H1 (cell line): ENCODE measurements at regions not wholly inside any gene's neighbourhood (a gene's known extent, or its start where the extent isn't known, plus 50 kb on each side); places are given as distances from the start of the nearest gene placed in this dataset.

Experiments
- CTCF ChIA-PET: fragments of 300-600 bp; sonication (Branson Sonifier 250); formaldehyde crosslinking; loops from one replicate; lab custom pipeline; 2021; ENCODE audit not compliant: partially characterized antibody; lab: Charles Lee
- POLR2A ChIA-PET: fragments of 300-600 bp; sonication (Branson Sonifier 250); formaldehyde crosslinking; loops from one replicate; lab custom pipeline; 2021; ENCODE audit warnings: inconsistent platforms; ENCODE audit not compliant: partially characterized antibody; lab: Charles Lee
- DNase-seq, 2 experiments: peaks; one replicate each; pipeline versions ENCODE4 v3.0.0 to v3.0.0-alpha.2; 2010 to 2022; ENCODE audit warnings: low spot score in 2 of 2, low read depth in 1 of 2, mixed read lengths in 1 of 2
- FAIRE-seq: peaks from 2 replicates; lab custom pipeline; 2011; peaks lifted over from hg19 to GRCh38; lab: Jason Lieb, UNC
- H2AFZ ChIP-seq: 2 replicates; pipeline ENCODE4 v1.8.1; 2012; ENCODE audit warnings: low read length, inconsistent platforms
- H2AK5ac ChIP-seq: 2 replicates; pipeline ENCODE4 v1.6.1; 2013; ENCODE audit warnings: low read depth, low read length
- H2BK120ac ChIP-seq: replicated peaks from 2 replicates; pipeline ENCODE3; 2013; ENCODE audit warnings: low read depth, low read length, inconsistent platforms
- H2BK12ac ChIP-seq: 2 replicates; pipeline ENCODE4 v1.6.1; 2013; ENCODE audit warnings: low read depth, low read length
- H2BK15ac ChIP-seq: 2 replicates; pipeline ENCODE4 v1.6.1; 2013; ENCODE audit warnings: low read length
- H2BK20ac ChIP-seq: 2 replicates; pipeline ENCODE4 v1.6.1; 2013; ENCODE audit warnings: low read length
- H2BK5ac ChIP-seq: 2 replicates; pipeline ENCODE4 v1.6.1; 2013; ENCODE audit warnings: low read depth, low read length
- H3K14ac ChIP-seq: 2 replicates; pipeline ENCODE4 v1.6.1; 2013; ENCODE audit warnings: inconsistent platforms; ENCODE audit not compliant: insufficient read length
- H3K18ac ChIP-seq: 2 replicates; pipeline ENCODE4 v1.6.1; 2013; ENCODE audit warnings: low read length; ENCODE audit errors: extremely low read depth
- H3K23ac ChIP-seq: 2 replicates; pipeline ENCODE4 v1.6.1; 2013; ENCODE audit warnings: inconsistent platforms; ENCODE audit not compliant: insufficient read length
- H3K23me2 ChIP-seq: 2 replicates; pipeline ENCODE4 v1.6.1; 2013; ENCODE audit warnings: low read depth, low read length
- H3K27ac ChIP-seq: 2 replicates; pipeline ENCODE4 v1.6.1; 2011; ENCODE audit warnings: low read depth, low read length, inconsistent platforms
- H3K27me3 ChIP-seq, 4 experiments: replicated peaks in 1 of 4; 1 replicate in 1 of 4; 2 replicates in 3 of 4; pipeline versions ENCODE4 v1.6.1 to v1.8.1; 2011 to 2013; ENCODE audit warnings: low read length in 3 of 4, mild to moderate bottlenecking in 3 of 4, inconsistent platforms in 2 of 4, mixed read lengths in 2 of 4, moderate library complexity in 1 of 4; ENCODE audit not compliant: control insufficient read depth in 3 of 4, insufficient read depth in 3 of 4; ENCODE audit errors: extremely low read depth in 1 of 4
- H3K36me3 ChIP-seq, 4 experiments: 2 replicates each; pipeline versions ENCODE4 v1.6.1 to v1.8.1; 2011 to 2013; ENCODE audit warnings: mild to moderate bottlenecking in 4 of 4, low read length in 3 of 4, moderate library complexity in 2 of 4, control low read depth in 1 of 4, inconsistent platforms in 1 of 4; ENCODE audit not compliant: insufficient read depth in 4 of 4, control insufficient read depth in 2 of 4
- H3K4ac ChIP-seq: replicated peaks from 2 replicates; pipeline ENCODE3; 2013; ENCODE audit warnings: low read length, low read depth, mixed read lengths, inconsistent platforms; ENCODE audit not compliant: insufficient read length
- H3K4me1 ChIP-seq, 4 experiments: replicated peaks in 1 of 4; 1 replicate in 1 of 4; 2 replicates in 3 of 4; pipeline versions ENCODE4 v1.6.1 to v1.8.1; 2011 to 2013; ENCODE audit warnings: low read length in 3 of 4, inconsistent platforms in 2 of 4, mixed read lengths in 1 of 4; ENCODE audit not compliant: insufficient read depth in 4 of 4, control insufficient read depth in 3 of 4
- H3K4me2 ChIP-seq, 2 experiments: 2 replicates each; pipeline versions ENCODE4 v1.6.1 to v1.8.1; 2011 to 2013; ENCODE audit warnings: low read depth in 2 of 2, low read length in 2 of 2, control low read depth in 1 of 2, inconsistent platforms in 1 of 2, mild to moderate bottlenecking in 1 of 2; ENCODE audit not compliant: insufficient read depth in 1 of 2
- H3K4me3 ChIP-seq, 4 experiments: fragments of 200-600, 300-600 bp in 1 of 4; sonication (generic), shearing (Covaris generic), sonication (Bioruptor Twin) in 1 of 4; 2 replicates each; pipeline versions ENCODE4 v1.5.1 to v1.8.1; 2011 to 2016; ENCODE audit warnings: low read length in 4 of 4, low read depth in 3 of 4, control low read depth in 2 of 4, inconsistent platforms in 2 of 4, mild to moderate bottlenecking in 2 of 4, mixed read lengths in 1 of 4, moderate library complexity in 1 of 4; ENCODE audit not compliant: insufficient read depth in 2 of 4; ENCODE audit errors: extremely low read depth in 1 of 4
- H3K56ac ChIP-seq: replicated peaks from 2 replicates; pipeline ENCODE3; 2013; ENCODE audit warnings: low read depth, mild to moderate bottlenecking, mixed read lengths, low read length, inconsistent platforms; ENCODE audit not compliant: insufficient read length
- H3K79me1 ChIP-seq: 2 replicates; pipeline ENCODE4 v1.6.1; 2013; ENCODE audit warnings: low read depth, low read length, control low read depth
- H3K79me2 ChIP-seq, 2 experiments: 2 replicates each; pipeline versions ENCODE4 v1.6.1 to v1.8.1; 2012 to 2013; ENCODE audit warnings: low read length in 2 of 2, mild to moderate bottlenecking in 2 of 2, inconsistent platforms in 1 of 2; ENCODE audit not compliant: insufficient read depth in 2 of 2, control insufficient read depth in 1 of 2
- H3K9ac ChIP-seq, 4 experiments: replicated peaks in 1 of 4; 1 replicate in 1 of 4; 2 replicates in 3 of 4; pipeline versions ENCODE4 v1.6.1 to v1.8.1; 2011 to 2013; ENCODE audit warnings: low read depth in 3 of 4, low read length in 3 of 4, control low read depth in 2 of 4, mild to moderate bottlenecking in 2 of 4, moderate library complexity in 2 of 4, inconsistent platforms in 1 of 4; ENCODE audit errors: extremely low read depth in 1 of 4
- H3K9me3 ChIP-seq, 2 experiments: 2 replicates each; pipeline versions ENCODE4 v1.6.1 to v1.8.1; 2012 to 2013; ENCODE audit warnings: mild to moderate bottlenecking in 2 of 2, moderate library complexity in 2 of 2, control low read depth in 1 of 2, inconsistent platforms in 1 of 2, low read depth in 1 of 2, low read length in 1 of 2, mixed read lengths in 1 of 2; ENCODE audit not compliant: insufficient read depth in 2 of 2
- H4K20me1 ChIP-seq, 2 experiments: replicated peaks in 1 of 2; 2 replicates each; pipeline versions ENCODE3 to v1.8.1; 2011 to 2013; ENCODE audit warnings: inconsistent platforms in 2 of 2, low read length in 2 of 2, mild to moderate bottlenecking in 1 of 2; ENCODE audit not compliant: insufficient read depth in 2 of 2, control insufficient read depth in 1 of 2
- H4K5ac ChIP-seq: 2 replicates; pipeline ENCODE4 v1.6.1; 2013; ENCODE audit warnings: low read length, low read depth, mixed read lengths, inconsistent platforms; ENCODE audit not compliant: insufficient read length
- H4K8ac ChIP-seq: 2 replicates; pipeline ENCODE4 v1.8.0; 2013; ENCODE audit warnings: mild to moderate bottlenecking, moderate library complexity, low read length, inconsistent platforms; ENCODE audit not compliant: insufficient read depth; ENCODE audit errors: extremely low read depth
- H4K91ac ChIP-seq: replicated peaks from 2 replicates; pipeline ENCODE3; 2013; ENCODE audit warnings: low read length, mixed read lengths, inconsistent platforms; ENCODE audit not compliant: insufficient read length
- HDAC6 ChIP-seq: IDR thresholded peaks from one replicate; pipeline ENCODE4 v1.7.1; 2012; ENCODE audit warnings: low read depth, mild to moderate bottlenecking, inconsistent platforms, low read length, moderate library complexity
- MAFK ChIP-seq: IDR thresholded peaks from 2 replicates; pipeline ENCODE4 v1.6.1; 2012; ENCODE audit warnings: low read depth, mild to moderate bottlenecking, improper control_type of control experiment, low read length
- SIRT6 ChIP-seq: IDR thresholded peaks from one replicate; pipeline ENCODE4 v1.7.1; 2012; ENCODE audit warnings: low read length, inconsistent platforms
- TEAD4 ChIP-seq: IDR thresholded peaks from 2 replicates; pipeline ENCODE4 v1.6.1; 2012; ENCODE audit warnings: low read depth, low read length, inconsistent platforms, mixed read lengths
- WGBS, 2 experiments: shearing (Covaris generic) in 1 of 2; methylation state at CpG; one replicate each; pipeline versions ENCODE4 v1.1.6 to v1.1.7; 2013 to 2015; ENCODE audit warnings: low lambda C conversion rate in 2 of 2, mixed read lengths in 2 of 2, inconsistent platforms in 1 of 2, low coverage in 1 of 2, missing lambda C conversion rate in 1 of 2; ENCODE audit not compliant: insufficient replicate concordance in 2 of 2, insufficient coverage in 1 of 2, insufficient read length in 1 of 2; ENCODE audit errors: extremely low coverage in 1 of 2, missing lambda C conversion rate in 1 of 2; 5-methylcytosine and 5-hydroxymethylcytosine counted together
- TF ChIP-seq, protein P1 (sequence below), 3 experiments: IDR thresholded peaks; 1 replicate in 2 of 3; 2 replicates in 1 of 3; pipeline versions ENCODE4 v1.5.1 to v1.6.1; 2011; ENCODE audit warnings: low read length in 3 of 3, mild to moderate bottlenecking in 3 of 3, inconsistent platforms in 2 of 3, low read depth in 1 of 3, moderate library complexity in 1 of 3; ENCODE audit not compliant: insufficient read depth in 1 of 3; ENCODE audit errors: control extremely low read depth in 1 of 3

GRCh38 chr3:168950622-168951021, 712.9 kb downstream of the MECOM start:
- no peaks in the 10 kb centered on the region for H3K23me2 ChIP-seq
- H3K9me3 ChIP-seq, result peaks cover 4 to 6% of the 10 kb centered on the region in 2 experiments; a peak in 2 of 4 replicates
- no peak overlapping the region for H3K4me3 ChIP-seq
- no peak overlapping the region for H2BK20ac ChIP-seq
- H3K4me1 ChIP-seq, result peaks cover 0 to 3% (median 0%) of the 10 kb centered on the region in 4 experiments; a peak in 2 of 7 replicates
- FAIRE-seq (no peak), DNase-seq (no peak)
- H2AFZ ChIP-seq, result no peak overlapping the region
- H2BK5ac ChIP-seq, result no peak overlapping the region
- H3K18ac ChIP-seq, result no peak overlapping the region
- H3K79me1 ChIP-seq, result no peaks in the 10 kb centered on the region
- H2AK5ac ChIP-seq, result no peak overlapping the region
- no peak overlapping the region for H3K9ac ChIP-seq
- no peaks in the 10 kb centered on the region for H4K20me1 ChIP-seq
- no peak overlapping the region for H3K23ac ChIP-seq
- H3K4me2 ChIP-seq, result no peak overlapping the region
- H3K27ac ChIP-seq, result no peak overlapping the region
- POLR2A ChIA-PET, result no interaction called here
- no peak overlapping the region for H4K91ac ChIP-seq
- no peak overlapping the region for H4K8ac ChIP-seq
- H2BK12ac ChIP-seq, result no peak overlapping the region
- no peaks in the 10 kb centered on the region for H3K36me3 ChIP-seq
- no peak for TF ChIP-seq TEAD4
- no peak for TF ChIP-seq SIRT6
- no peak for TF ChIP-seq HDAC6
- TF ChIP-seq MAFK, result no peak
- TF ChIP-seq, protein P1, sequence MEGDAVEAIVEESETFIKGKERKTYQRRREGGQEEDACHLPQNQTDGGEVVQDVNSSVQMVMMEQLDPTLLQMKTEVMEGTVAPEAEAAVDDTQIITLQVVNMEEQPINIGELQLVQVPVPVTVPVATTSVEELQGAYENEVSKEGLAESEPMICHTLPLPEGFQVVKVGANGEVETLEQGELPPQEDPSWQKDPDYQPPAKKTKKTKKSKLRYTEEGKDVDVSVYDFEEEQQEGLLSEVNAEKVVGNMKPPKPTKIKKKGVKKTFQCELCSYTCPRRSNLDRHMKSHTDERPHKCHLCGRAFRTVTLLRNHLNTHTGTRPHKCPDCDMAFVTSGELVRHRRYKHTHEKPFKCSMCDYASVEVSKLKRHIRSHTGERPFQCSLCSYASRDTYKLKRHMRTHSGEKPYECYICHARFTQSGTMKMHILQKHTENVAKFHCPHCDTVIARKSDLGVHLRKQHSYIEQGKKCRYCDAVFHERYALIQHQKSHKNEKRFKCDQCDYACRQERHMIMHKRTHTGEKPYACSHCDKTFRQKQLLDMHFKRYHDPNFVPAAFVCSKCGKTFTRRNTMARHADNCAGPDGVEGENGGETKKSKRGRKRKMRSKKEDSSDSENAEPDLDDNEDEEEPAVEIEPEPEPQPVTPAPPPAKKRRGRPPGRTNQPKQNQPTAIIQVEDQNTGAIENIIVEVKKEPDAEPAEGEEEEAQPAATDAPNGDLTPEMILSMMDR (IDR thresholded peaks at IDR 0.05; ENCODE audit: control extremely low read depth in 1 of 3, insufficient read depth in 1 of 3, low read depth in 1 of 3, low read length in 3 of 3), result no peak
- WGBS, 2 experiments, result 89% methylated on average over 1 of the region's 1 CpG; no CpG with 5 or more reads in 1 of the 2 experiments
- CTCF ChIA-PET, result interaction anchor here (0.9 to 1.7 kb wide), 2 partner anchors 24 to 103 kb away, joined by 3 read pairs; no protein-coding TSS in a partner anchor
- no peak overlapping the region for H2BK120ac ChIP-seq
- no peak overlapping the region for H4K5ac ChIP-seq
- H3K27me3 ChIP-seq, result no peaks in the 10 kb centered on the region
- no peak overlapping the region for H2BK15ac ChIP-seq
- no peaks in the 10 kb centered on the region for H3K79me2 ChIP-seq
- H3K56ac ChIP-seq, result no peak overlapping the region
- no peak overlapping the region for H3K14ac ChIP-seq
- H3K4ac ChIP-seq, result no peak overlapping the region
